ENCODE measurements at regions not wholly inside any gene's neighbourhood (a gene's known extent, or its start where the extent isn't known, plus 50 kb on each side); places are given as distances from the start of the nearest gene placed in this dataset.

DNA sequence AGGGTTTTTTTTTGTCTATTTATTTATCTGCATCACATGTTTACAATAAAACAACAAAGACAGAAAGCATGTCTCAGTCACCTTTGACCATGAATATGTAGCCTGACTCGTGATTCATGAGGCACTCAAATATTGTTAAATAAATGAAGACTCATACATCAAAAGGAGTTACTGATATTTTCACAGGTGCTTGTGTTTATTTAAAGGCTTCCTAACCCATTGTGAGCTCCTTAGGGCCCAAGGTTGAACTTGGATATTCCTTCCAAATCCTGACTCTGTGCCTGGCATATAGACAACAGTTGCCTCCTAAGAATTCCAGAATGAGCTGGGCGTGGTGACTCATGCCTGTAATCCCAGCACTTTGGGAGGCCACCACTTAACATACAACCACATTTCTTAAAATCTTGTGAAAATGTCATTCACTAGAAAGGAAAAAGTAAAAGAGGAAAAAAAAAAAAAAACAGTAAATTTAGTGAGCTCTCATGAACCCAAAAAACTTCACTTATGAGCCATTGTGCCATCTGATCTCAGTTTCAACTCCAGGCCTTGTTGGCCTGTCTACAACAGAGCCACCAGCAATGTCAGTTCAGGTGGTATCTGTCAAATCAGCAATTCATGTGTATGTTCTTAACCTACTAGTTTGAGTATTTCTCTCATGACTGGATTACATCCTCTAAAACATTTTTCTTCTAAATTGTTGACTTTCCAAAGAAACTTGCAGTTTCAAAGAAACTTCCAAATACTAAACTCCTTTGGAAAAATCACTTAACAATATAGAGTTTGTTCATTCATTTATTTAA, 162.7 kb upstream of the MARCKS start:
- no peak for DNase-seq (ENCODE audit: low read depth, low spot score)
- TF ChIP-seq, protein P1, sequence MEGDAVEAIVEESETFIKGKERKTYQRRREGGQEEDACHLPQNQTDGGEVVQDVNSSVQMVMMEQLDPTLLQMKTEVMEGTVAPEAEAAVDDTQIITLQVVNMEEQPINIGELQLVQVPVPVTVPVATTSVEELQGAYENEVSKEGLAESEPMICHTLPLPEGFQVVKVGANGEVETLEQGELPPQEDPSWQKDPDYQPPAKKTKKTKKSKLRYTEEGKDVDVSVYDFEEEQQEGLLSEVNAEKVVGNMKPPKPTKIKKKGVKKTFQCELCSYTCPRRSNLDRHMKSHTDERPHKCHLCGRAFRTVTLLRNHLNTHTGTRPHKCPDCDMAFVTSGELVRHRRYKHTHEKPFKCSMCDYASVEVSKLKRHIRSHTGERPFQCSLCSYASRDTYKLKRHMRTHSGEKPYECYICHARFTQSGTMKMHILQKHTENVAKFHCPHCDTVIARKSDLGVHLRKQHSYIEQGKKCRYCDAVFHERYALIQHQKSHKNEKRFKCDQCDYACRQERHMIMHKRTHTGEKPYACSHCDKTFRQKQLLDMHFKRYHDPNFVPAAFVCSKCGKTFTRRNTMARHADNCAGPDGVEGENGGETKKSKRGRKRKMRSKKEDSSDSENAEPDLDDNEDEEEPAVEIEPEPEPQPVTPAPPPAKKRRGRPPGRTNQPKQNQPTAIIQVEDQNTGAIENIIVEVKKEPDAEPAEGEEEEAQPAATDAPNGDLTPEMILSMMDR (IDR thresholded peaks at IDR 0.05; ENCODE audit: insufficient read depth, low read length, missing control alignments), result no peak
- ChIA-PET CTCF (no interaction called here), POLR2A (no interaction called here)
- no peak overlapping the region for H3K4me3 ChIP-seq (ENCODE audit: low read depth, low read length)

DNA sequence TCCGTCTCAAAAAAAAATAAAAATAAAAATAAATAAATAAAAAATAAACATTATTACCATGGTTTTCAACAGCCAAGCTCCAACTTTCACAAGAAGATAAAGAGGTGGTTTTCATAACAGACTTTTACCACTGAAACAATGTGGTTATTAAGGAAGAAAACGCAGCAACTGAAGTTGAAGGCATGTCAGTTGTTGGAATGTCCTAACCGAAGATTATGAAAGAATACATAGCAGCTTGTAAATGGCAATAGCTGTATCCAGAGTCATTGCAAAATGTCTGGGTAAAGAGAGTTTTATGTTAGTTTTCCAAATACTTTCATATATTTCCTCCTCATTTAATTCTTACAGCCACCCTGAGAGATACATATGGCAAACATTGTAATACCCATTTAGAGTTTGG, 161.6 kb upstream of the MARCKS start:
- TF ChIP-seq, protein P1 (IDR thresholded peaks at IDR 0.05; ENCODE audit: insufficient read depth, low read length, missing control alignments), result no peak
- ChIA-PET POLR2A (no interaction called here), CTCF (no interaction called here)
- peak; percentile 52 for DNase-seq (ENCODE audit: low read depth, low spot score)
- no peak overlapping the region for H3K4me3 ChIP-seq (ENCODE audit: low read depth, low read length)

DNA sequence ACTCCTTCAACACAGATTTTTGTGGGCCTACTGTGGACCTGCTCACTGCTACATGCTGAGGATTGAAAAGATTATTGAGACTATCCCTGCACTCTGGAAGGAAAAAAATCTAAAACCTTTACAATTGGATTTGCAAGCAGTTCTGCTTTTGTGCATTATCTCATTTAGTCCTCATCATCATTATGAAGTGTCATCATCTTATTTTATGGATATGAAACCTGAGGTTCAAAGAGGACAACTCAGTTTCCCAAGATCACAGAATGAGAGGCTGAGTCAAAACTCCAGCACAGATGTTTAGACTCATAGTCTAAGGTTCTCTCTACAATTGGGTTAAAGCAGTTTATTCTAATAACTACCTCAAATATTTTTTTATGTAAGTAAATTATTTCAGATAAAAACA, 160.2 kb upstream of the MARCKS start:
- POLR2A ChIA-PET, result no interaction called here
- DNase-seq (ENCODE audit: low read depth, low spot score), result no peak
- CTCF ChIA-PET, result no interaction called here

DNA sequence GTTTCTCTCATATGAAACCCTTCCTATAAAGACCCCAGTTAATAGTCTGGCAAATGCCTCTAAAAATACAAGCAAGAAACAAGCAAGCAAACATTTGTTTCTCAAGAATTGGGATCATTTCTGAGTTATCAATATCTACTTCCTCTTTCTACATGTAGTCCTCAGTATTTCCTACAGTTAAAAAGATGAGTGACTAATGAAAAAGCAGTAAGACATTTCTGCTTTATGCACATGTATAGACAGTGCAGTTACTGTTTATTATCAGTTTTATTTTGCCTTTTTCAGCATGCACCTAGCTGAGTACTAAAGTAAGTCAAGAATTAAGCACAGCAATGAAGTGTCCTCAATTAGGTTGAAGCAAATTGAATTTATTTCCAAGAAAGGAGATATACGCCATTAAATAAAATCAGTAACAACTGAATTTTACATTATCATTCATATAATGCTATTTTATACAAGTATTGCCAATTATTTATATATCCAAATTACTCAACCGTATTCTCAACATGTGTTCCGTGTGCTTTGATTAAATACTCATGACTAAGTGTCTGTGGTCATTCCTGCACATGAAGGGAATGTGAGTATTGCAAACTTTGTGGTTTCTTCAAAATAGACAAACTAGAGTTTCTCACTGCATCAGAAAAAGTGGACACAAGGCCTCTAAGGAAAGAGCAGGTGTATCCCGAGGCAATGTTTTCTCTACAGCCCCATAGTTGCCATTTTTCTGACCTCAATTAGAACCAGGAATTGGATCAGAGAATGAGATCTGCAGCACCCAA, 159.3 kb upstream of the MARCKS start:
- peak; percentile 72 for DNase-seq (ENCODE audit: low read depth, low spot score)
- TF ChIP-seq, protein P1 (IDR thresholded peaks at IDR 0.05; ENCODE audit: insufficient read depth, low read length, missing control alignments), result no peak
- CTCF ChIA-PET, result no interaction called here
- POLR2A ChIA-PET, result no interaction called here
- H3K4me3 ChIP-seq (ENCODE audit: low read depth, low read length), result no peak overlapping the region

More for the DNA sequence above, 160.2 kb upstream of the MARCKS start:
- TF ChIP-seq, protein P1 (IDR thresholded peaks at IDR 0.05; ENCODE audit: insufficient read depth, low read length, missing control alignments), result no peak
- no peak overlapping the region for H3K4me3 ChIP-seq (ENCODE audit: low read depth, low read length)

DNA sequence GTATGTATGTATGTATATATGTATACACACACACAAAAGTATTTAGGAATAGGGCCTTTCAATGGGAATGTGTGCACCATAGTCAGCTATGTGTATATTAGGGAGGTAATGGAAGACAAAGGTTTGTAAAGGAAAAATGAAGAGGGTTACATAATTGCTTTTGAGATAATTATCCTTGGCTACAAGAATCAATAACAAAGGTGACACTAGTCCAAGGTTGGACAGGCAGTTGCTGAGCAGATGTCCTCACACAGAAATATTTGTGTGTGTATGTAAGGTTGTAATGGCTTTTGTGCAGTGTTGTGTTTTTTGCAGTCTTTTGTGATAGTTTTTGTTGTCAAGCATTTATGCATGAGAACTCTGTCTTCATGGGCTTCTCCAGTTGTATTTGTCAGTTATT, 157.9 kb upstream of the MARCKS start:
- DNase-seq (ENCODE audit: low read depth, low spot score), result no peak
- CTCF ChIA-PET, result no interaction called here
- TF ChIP-seq, protein P1 (IDR thresholded peaks at IDR 0.05; ENCODE audit: insufficient read depth, low read length, missing control alignments), result no peak
- POLR2A ChIA-PET, result no interaction called here
- no peak overlapping the region for H3K4me3 ChIP-seq (ENCODE audit: low read depth, low read length)

DNA sequence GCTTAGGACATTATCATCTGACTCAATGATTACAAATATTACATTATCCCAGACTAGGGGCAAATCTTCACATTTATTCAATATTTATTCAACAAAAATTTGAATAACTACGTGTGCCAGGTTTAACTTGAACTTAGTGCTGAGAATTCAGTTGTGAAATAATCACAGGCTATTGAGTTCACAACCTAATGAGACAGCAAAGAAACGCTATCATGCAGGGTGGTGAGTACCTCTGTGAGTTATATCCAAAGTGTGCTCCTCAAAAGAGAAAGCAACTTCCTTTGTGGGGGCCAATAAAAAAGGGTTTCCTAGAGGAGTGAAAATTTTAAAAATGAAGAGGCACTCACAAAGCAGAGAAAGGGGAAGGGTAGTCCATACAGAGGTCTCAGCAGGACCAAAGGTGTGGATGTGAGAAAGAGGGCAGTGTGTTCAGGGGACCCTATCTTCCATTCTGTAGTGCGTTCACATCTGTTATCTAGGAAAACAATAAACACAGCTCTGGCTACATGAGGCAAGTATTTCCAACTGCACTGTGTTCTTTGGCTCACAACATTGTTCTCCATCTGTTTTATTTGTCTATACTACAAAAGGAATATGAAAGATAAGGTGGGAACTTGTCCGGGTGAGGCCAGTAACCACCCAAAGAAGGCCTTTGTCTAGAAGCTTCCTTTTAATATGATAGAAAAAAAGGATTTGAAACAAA, 155.4 kb upstream of the MARCKS start:
- ChIA-PET POLR2A (interaction anchor here (0.6 kb wide), 1 partner anchor 365 kb away, joined by 3 read pairs; no protein-coding TSS in a partner anchor), CTCF (interaction anchor here (0.6 kb wide), 1 partner anchor 45 kb away, joined by 3 read pairs; no protein-coding TSS in a partner anchor)
- TF ChIP-seq, protein P1 (IDR thresholded peaks at IDR 0.05; ENCODE audit: insufficient read depth, low read length, missing control alignments), result no peak
- DNase-seq (ENCODE audit: low read depth, low spot score), result no peak
- no peak overlapping the region for H3K4me3 ChIP-seq (ENCODE audit: low read depth, low read length)
